Uterus (tissue), 2 donors: ENCODE measurements at regions not wholly inside any gene's neighbourhood (a gene's known extent, or its start where the extent isn't known, plus 50 kb on each side); places are given as distances from the start of the nearest gene placed in this dataset.

ENCODE experiments used
- POLR2A ChIP-seq, 2 donors: fragments of 450-650 bp; IDR thresholded peaks; one replicate each; pipeline ENCODE4 v1.6.1; 2016; ENCODE audit warnings: antibody characterized with exemption in 2 of 2, mild to moderate bottlenecking in 1 of 2, moderate library complexity in 1 of 2
- TF ChIP-seq, protein P1 (sequence below), 4 experiments: fragments of 200-600 bp in 2 of 4; fragments of 450-650 bp in 2 of 4; sonication (generic) in 2 of 4; IDR thresholded peaks; one replicate each; pipeline ENCODE4 v1.5.1; 2016 to 2019; ENCODE audit warnings: antibody characterized with exemption in 4 of 4, mild to moderate bottlenecking in 2 of 4, moderate library complexity in 1 of 4

DNA sequence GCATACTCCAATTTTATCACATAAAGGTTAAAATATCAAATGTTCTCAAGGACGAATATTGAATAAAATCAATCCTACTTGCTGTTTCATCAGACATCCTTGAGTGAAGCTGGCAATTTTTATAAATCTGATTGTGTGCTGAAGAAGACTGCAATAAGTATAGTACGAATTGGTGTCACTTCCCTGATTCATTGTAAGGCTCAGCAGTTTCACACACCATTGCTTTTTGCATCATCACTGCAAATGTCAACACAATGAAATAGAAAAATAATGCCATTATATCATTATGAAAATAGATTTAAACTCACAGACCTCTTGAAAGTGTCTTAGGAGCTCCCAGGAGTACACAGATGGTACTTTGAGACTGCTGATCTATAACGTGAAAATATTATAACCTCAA, 172.5 kb downstream of the ANKRD50 start:
- TF ChIP-seq, protein P1, sequence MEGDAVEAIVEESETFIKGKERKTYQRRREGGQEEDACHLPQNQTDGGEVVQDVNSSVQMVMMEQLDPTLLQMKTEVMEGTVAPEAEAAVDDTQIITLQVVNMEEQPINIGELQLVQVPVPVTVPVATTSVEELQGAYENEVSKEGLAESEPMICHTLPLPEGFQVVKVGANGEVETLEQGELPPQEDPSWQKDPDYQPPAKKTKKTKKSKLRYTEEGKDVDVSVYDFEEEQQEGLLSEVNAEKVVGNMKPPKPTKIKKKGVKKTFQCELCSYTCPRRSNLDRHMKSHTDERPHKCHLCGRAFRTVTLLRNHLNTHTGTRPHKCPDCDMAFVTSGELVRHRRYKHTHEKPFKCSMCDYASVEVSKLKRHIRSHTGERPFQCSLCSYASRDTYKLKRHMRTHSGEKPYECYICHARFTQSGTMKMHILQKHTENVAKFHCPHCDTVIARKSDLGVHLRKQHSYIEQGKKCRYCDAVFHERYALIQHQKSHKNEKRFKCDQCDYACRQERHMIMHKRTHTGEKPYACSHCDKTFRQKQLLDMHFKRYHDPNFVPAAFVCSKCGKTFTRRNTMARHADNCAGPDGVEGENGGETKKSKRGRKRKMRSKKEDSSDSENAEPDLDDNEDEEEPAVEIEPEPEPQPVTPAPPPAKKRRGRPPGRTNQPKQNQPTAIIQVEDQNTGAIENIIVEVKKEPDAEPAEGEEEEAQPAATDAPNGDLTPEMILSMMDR (IDR thresholded peaks at IDR 0.05) = no peak
- TF ChIP-seq POLR2A (IDR thresholded peaks at IDR 0.05) = no peak
